SU-DHL-6 (cell line): ENCODE measurements at regions not wholly inside any gene's neighbourhood (a gene's known extent, or its start where the extent isn't known, plus 50 kb on each side); places are given as distances from the start of the nearest gene placed in this dataset.

Source experiments
- H2AFZ ChIP-seq: fragments of 200-600 bp; sonication (generic); 2 replicates; pipeline ENCODE4 v1.6.1; 2014; ENCODE audit warnings: low read depth, mild to moderate bottlenecking, moderate library complexity, mixed read lengths, antibody characterized with exemption, low read length; ENCODE audit not compliant: severe bottlenecking
- H3F3A ChIP-seq: fragments of 200-600 bp; shearing (Covaris generic); 2 replicates; pipeline ENCODE4 v1.6.0; 2016; ENCODE audit warnings: antibody characterized with exemption, mild to moderate bottlenecking; ENCODE audit not compliant: insufficient read depth
- H3K27ac ChIP-seq: fragments of 200-600 bp; sonication (generic); 2 replicates; pipeline ENCODE4 v1.5.1; 2016; ENCODE audit warnings: low read depth, mild to moderate bottlenecking, low read length, moderate library complexity, mixed read lengths
- H3K27me3 ChIP-seq: fragments of 200-600 bp; sonication (generic), shearing (Covaris generic); 2 replicates; pipeline ENCODE4 v1.6.0; 2014; ENCODE audit warnings: mild to moderate bottlenecking, low read length
- H3K36me3 ChIP-seq: fragments of 200-600 bp; sonication (generic); 2 replicates; pipeline ENCODE4 v1.6.1; 2014; ENCODE audit warnings: mild to moderate bottlenecking, low read length, mixed read lengths
- H3K4me2 ChIP-seq: fragments of 300-600, 200-600 bp; shearing (Covaris generic), sonication (generic); 2 replicates; pipeline ENCODE4 v1.6.0; 2014; ENCODE audit warnings: low read length, low read depth, mild to moderate bottlenecking; ENCODE audit not compliant: poor library complexity, severe bottlenecking
- H3K4me3 ChIP-seq: fragments of 200-600 bp; sonication (generic); 2 replicates; pipeline ENCODE4 v1.5.1; 2014; ENCODE audit warnings: antibody characterized with exemption, low read length, mild to moderate bottlenecking, mixed read lengths; ENCODE audit not compliant: insufficient read depth, poor library complexity, severe bottlenecking
- H3K79me2 ChIP-seq: fragments of 200-600 bp; sonication (generic); 2 replicates; pipeline ENCODE4 v1.6.1; 2014; ENCODE audit warnings: mild to moderate bottlenecking, low read length, moderate library complexity; ENCODE audit not compliant: insufficient read depth
- H3K9ac ChIP-seq: fragments of 200-600 bp; sonication (generic); 2 replicates; pipeline ENCODE4 v1.7.0; 2014; ENCODE audit warnings: mild to moderate bottlenecking, low read length
- H3K9me2 ChIP-seq: fragments of 200-600 bp; sonication (generic); replicated peaks from 2 replicates; pipeline ENCODE4 v1.6.1; 2014; ENCODE audit warnings: low read length; ENCODE audit not compliant: insufficient read depth
- H3K9me3 ChIP-seq: fragments of 200-600 bp; sonication (generic); 2 replicates; pipeline ENCODE4 v1.6.1; 2014; ENCODE audit warnings: low read length, mixed read lengths; ENCODE audit not compliant: insufficient read depth
- H4K20me1 ChIP-seq: fragments of 200-600 bp; sonication (generic); 2 replicates; pipeline ENCODE4 v1.6.1; 2014; ENCODE audit warnings: low read depth, mild to moderate bottlenecking, antibody characterized with exemption, low read length, moderate library complexity, mixed read lengths
- CTCF ChIP-seq: fragments of 200-600 bp; sonication (generic); IDR thresholded peaks from one replicate; pipeline ENCODE4 v1.5.1; 2017; ENCODE audit warnings: antibody characterized with exemption, mild to moderate bottlenecking, low read length, moderate library complexity; ENCODE audit not compliant: insufficient read depth, poor library complexity, severe bottlenecking
- EZH2phosphoT487 ChIP-seq: fragments of 200-600 bp; sonication (generic), shearing (Covaris generic); conservative IDR thresholded peaks from 2 replicates; pipeline ENCODE4 v1.6.1; 2018; ENCODE audit warnings: mild to moderate bottlenecking, antibody characterized with exemption, low read length, moderate library complexity, mixed read lengths

DNA sequence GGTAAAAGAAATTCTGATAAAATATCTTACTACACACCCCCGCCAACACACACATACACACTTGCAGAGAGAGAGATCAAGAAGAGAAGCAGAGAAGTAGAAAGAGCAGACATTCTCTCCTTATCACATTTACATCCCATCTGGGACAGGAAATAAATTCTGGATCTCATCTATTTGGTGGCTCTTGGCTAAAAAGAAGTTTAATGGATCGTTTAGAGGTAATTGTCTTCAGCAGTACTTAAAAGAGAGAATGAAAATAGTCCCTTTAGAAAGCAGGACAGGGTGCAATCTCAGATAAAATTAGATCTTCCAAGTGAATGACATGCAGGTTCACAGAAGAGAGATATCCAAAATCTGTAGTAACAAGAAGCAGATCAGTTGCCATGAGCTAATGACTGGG is 1392.5 kb downstream of the RAPGEF2 start:
- Histone ChIP-seq H3K36me3 (no peaks in the 10 kb centered on the region), H3K27me3 (no peaks in the 10 kb centered on the region), H4K20me1 (no peaks in the 10 kb centered on the region), H3K79me2 (no peaks in the 10 kb centered on the region), H3K27ac (no peak overlapping the region), H2AFZ (no peak overlapping the region), H3K9ac (no peak overlapping the region), H3K9me2 (no peaks in the 10 kb centered on the region), H3K4me3 (no peak overlapping the region), H3K4me2 (no peak overlapping the region), H3K9me3 (no peaks in the 10 kb centered on the region), H3F3A (no peaks in the 10 kb centered on the region)
- TF ChIP-seq EZH2phosphoT487 (no peak), CTCF (no peak)

DNA sequence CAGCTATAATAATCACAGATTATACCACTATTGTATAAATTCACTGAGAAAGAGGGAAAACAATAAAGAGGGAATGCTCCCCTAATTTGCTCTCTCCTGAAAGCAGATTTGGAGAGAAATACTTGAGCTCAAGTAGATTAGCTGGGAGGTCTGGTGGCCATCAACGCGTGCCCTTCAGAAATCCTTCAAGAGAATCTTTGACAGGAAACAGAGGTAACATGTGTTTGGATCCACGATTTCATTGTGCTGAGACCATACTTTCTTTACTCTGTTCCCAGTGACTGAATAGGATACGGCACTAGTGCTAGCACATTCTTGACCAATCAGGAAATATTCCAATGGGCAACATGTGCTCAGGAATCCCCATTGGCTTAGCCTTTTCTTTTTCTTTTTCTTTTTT is 1395.3 kb downstream of the RAPGEF2 start:
- H3K27me3 ChIP-seq, result no peaks in the 10 kb centered on the region

GRCh38 chr4:160505724-160506123 is 1402.8 kb downstream of the RAPGEF2 start:
- H3F3A ChIP-seq, result no peaks in the 10 kb centered on the region
- no peaks in the 10 kb centered on the region for H3K9me3 ChIP-seq
- no peak overlapping the region for H3K4me2 ChIP-seq
- no peak overlapping the region for H3K4me3 ChIP-seq
- no peak overlapping the region for H3K27ac ChIP-seq
- H3K79me2 ChIP-seq, result no peaks in the 10 kb centered on the region
- no peaks in the 10 kb centered on the region for H4K20me1 ChIP-seq
- H2AFZ ChIP-seq, result no peak overlapping the region
- TF ChIP-seq EZH2phosphoT487 (no peak), CTCF (no peak)
- no peaks in the 10 kb centered on the region for H3K36me3 ChIP-seq
- H3K27me3 ChIP-seq, result no peaks in the 10 kb centered on the region
- no peaks in the 10 kb centered on the region for H3K9me2 ChIP-seq
- no peak overlapping the region for H3K9ac ChIP-seq

More for the DNA sequence above, 1395.3 kb downstream of the RAPGEF2 start:
- no peaks in the 10 kb centered on the region for H3K36me3 ChIP-seq
- no peak overlapping the region for H3K27ac ChIP-seq
- no peaks in the 10 kb centered on the region for H3K79me2 ChIP-seq
- no peaks in the 10 kb centered on the region for H3K9me3 ChIP-seq
- H3K9me2 ChIP-seq, result no peaks in the 10 kb centered on the region
- no peak overlapping the region for H2AFZ ChIP-seq
- H4K20me1 ChIP-seq, result no peaks in the 10 kb centered on the region
- TF ChIP-seq EZH2phosphoT487, result no peak
- TF ChIP-seq CTCF, result no peak
- no peak overlapping the region for H3K4me2 ChIP-seq
- no peak overlapping the region for H3K4me3 ChIP-seq
- H3K9ac ChIP-seq, result no peak overlapping the region
- no peaks in the 10 kb centered on the region for H3F3A ChIP-seq
